Karpas-422 (cell line): ENCODE measurements at regions not wholly inside any gene's neighbourhood (a gene's known extent, or its start where the extent isn't known, plus 50 kb on each side); places are given as distances from the start of the nearest gene placed in this dataset.
"Not testable (repeated sequence)": the region's sequence is repeated elsewhere in the genome, so short reads cannot be mapped to it uniquely, and the experiment has no call there.

ENCODE experiments used
- DNase-seq: peaks from one replicate; pipeline ENCODE4 v3.0.0-alpha.2; 2015
- H2AFZ ChIP-seq: fragments of 200-600 bp; sonication (generic); 2 replicates; pipeline ENCODE4 v1.6.1; 2014; ENCODE audit warnings: antibody characterized with exemption, low read length, mixed read lengths
- H3K27ac ChIP-seq: fragments of 200-600 bp; sonication (generic); 2 replicates; pipeline ENCODE4 v1.5.1; 2014; ENCODE audit warnings: mild to moderate bottlenecking, low read length, moderate library complexity
- H3K27me3 ChIP-seq: fragments of 200-600 bp; sonication (generic); 2 replicates; pipeline ENCODE4 v1.6.1; 2014; ENCODE audit warnings: low read length, mixed read lengths
- H3K36me3 ChIP-seq: fragments of 200-600 bp; sonication (generic); 2 replicates; pipeline ENCODE4 v1.6.1; 2014; ENCODE audit warnings: low read length, mixed read lengths; ENCODE audit not compliant: insufficient read depth
- H3K4me1 ChIP-seq: fragments of 200-600 bp; sonication (generic); 2 replicates; pipeline ENCODE4 v1.6.1; 2014; ENCODE audit warnings: mild to moderate bottlenecking, low read length, mixed read lengths
- H3K4me2 ChIP-seq: fragments of 200-600 bp; sonication (generic); 2 replicates; pipeline ENCODE4 v1.6.1; 2014; ENCODE audit warnings: low read length, low read depth, mild to moderate bottlenecking; ENCODE audit not compliant: poor library complexity, severe bottlenecking
- H3K4me3 ChIP-seq: fragments of 200-600 bp; sonication (generic); 2 replicates; pipeline ENCODE4 v1.5.1; 2014; ENCODE audit warnings: mild to moderate bottlenecking, antibody characterized with exemption, low read length, mixed read lengths
- H3K79me2 ChIP-seq: fragments of 200-600 bp; sonication (generic); 2 replicates; pipeline ENCODE4 v1.6.1; 2014; ENCODE audit warnings: mild to moderate bottlenecking, low read length, mixed read lengths
- H3K9ac ChIP-seq: fragments of 200-600 bp; sonication (generic); 2 replicates; pipeline ENCODE4 v1.6.0; 2014; ENCODE audit warnings: low read length
- H3K9me2 ChIP-seq: fragments of 200-600 bp; sonication (generic), shearing (Covaris generic); replicated peaks from 2 replicates; pipeline ENCODE4 v1.6.0; 2014; ENCODE audit warnings: mild to moderate bottlenecking, low read length, moderate library complexity; ENCODE audit not compliant: insufficient read depth
- H3K9me3 ChIP-seq: fragments of 300-700, 200-600 bp; sonication (generic); 2 replicates; pipeline ENCODE4 v1.6.1; 2014; ENCODE audit warnings: low read length, mixed read lengths
- H4K20me1 ChIP-seq: fragments of 200-600 bp; sonication (generic); 2 replicates; pipeline ENCODE4 v1.6.1; 2014; ENCODE audit warnings: mild to moderate bottlenecking, antibody characterized with exemption, low read length, low read depth; ENCODE audit not compliant: insufficient read depth

DNA sequence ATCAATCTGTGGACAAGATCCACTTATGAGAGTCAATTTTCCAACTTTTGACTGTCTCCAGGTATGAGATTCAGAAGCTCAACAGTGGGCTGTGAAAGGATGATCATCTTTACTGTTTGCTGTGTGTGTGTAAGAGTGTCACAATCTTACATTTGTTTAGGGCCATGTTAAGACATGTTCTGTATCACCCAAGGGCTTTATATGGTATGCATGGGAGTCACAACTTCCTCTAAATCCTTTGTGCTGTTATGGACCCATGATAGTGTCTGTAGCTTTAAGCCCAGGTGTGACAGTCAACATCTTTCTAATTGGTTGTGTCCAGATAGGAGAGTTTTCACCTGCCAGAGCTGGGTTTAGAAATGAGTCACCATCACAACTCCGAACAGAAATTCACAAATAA lies 70.2 kb downstream of the ZNF726 start:
- H3K4me1 ChIP-seq, H3K9me3 ChIP-seq, H3K9ac ChIP-seq, H3K4me3 ChIP-seq, H2AFZ ChIP-seq, H4K20me1 ChIP-seq, H3K79me2 ChIP-seq, H3K27ac ChIP-seq, H3K4me2 ChIP-seq, H3K9me2 ChIP-seq, DNase-seq, H3K27me3 ChIP-seq, H3K36me3 ChIP-seq: not testable (repeated sequence)

DNA sequence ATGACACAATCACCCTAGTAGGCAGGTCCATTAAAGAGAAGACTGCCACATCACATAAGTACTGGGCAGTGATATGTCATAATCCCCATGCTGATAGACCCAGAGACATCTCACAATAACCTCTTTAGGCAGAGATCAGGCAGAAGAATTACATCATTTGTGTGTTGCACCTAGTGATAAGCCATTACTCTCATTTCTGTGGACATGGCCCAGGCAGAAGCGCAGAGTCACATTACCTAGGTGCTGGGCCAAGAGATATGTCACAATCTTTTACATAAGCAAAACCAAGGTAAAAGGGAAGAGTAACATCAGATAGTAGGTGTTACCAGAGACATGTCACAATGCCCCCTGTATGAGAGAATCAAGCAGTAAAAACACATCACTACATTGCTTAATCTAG lies 71.9 kb downstream of the ZNF726 start:
- no peak overlapping the region for H3K4me3 ChIP-seq
- H3K4me2 ChIP-seq = no peak overlapping the region
- H4K20me1 ChIP-seq = no peaks in the 10 kb centered on the region
- no peak overlapping the region for H3K27ac ChIP-seq
- H3K27me3 ChIP-seq = no peaks in the 10 kb centered on the region
- H3K79me2 ChIP-seq = no peaks in the 10 kb centered on the region
- peaks cover 5% of the 10 kb centered on the region for H3K9me3 ChIP-seq
- DNase-seq = no peak
- no peaks in the 10 kb centered on the region for H3K36me3 ChIP-seq
- no peak overlapping the region for H3K9ac ChIP-seq
- no peak overlapping the region for H2AFZ ChIP-seq
- H3K9me2 ChIP-seq = no peaks in the 10 kb centered on the region
- H3K4me1 ChIP-seq = no peaks in the 10 kb centered on the region

DNA sequence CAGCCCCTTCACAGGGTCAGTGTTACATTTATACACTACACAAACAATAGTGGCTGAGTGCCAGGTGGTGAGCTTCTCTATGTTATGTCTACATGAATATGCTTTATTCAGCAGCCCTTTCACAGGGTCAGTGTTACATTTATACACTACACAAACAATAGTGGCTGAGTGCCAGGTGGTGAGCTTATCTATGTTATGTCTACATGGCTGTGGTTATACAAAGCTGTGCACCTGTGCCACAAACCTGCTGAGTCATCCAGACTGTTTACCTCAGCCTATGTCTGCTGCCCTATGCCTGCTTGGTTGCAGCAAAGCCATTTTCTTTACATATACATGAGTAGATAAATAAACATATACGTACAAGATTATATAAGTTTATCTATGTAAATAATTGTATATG lies 76.5 kb downstream of the ZNF726 start:
- no peak for DNase-seq
- H2AFZ ChIP-seq = no peak overlapping the region

DNA sequence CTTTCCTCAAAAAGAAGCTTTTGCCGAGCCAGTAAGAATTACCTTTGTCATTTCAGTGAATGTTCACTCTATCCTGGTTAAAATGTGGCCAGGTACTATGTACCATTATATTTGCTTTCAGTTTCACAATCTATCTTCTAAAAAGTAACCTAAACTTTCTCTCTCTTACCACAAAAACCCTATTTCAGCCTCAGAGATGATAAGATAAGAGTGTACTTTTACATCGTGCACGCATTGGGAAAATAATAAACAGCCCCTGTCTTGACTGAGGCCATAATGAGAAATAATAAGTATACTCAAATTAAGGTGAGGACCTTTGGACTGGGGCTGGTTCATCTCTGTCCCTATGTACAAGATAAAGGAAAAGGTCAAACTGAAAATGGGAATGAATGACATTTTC lies 77.7 kb downstream of the ZNF726 start:
- no peak overlapping the region for H3K4me2 ChIP-seq
- no peak overlapping the region for H3K4me3 ChIP-seq
- H3K27me3 ChIP-seq = no peaks in the 10 kb centered on the region
- H3K36me3 ChIP-seq = no peaks in the 10 kb centered on the region
- H3K9me2 ChIP-seq = no peaks in the 10 kb centered on the region
- peaks cover 9% of the 10 kb centered on the region for H3K9me3 ChIP-seq
- no peaks in the 10 kb centered on the region for H3K4me1 ChIP-seq
- no peaks in the 10 kb centered on the region for H3K79me2 ChIP-seq
- no peak overlapping the region for H3K9ac ChIP-seq
- DNase-seq = no peak
- no peak overlapping the region for H3K27ac ChIP-seq
- H2AFZ ChIP-seq = no peak overlapping the region
- H4K20me1 ChIP-seq = no peaks in the 10 kb centered on the region

More for the DNA sequence above, 76.5 kb downstream of the ZNF726 start:
- Histone ChIP-seq H3K4me1 (no peaks in the 10 kb centered on the region), H3K9ac (no peak overlapping the region), H3K9me2 (no peaks in the 10 kb centered on the region), H3K27ac (no peak overlapping the region), H3K9me3 (peaks cover 9% of the 10 kb centered on the region), H3K4me2 (no peak overlapping the region), H3K27me3 (no peaks in the 10 kb centered on the region), H4K20me1 (no peaks in the 10 kb centered on the region), H3K36me3 (no peaks in the 10 kb centered on the region), H3K4me3 (no peak overlapping the region), H3K79me2 (no peaks in the 10 kb centered on the region)

DNA sequence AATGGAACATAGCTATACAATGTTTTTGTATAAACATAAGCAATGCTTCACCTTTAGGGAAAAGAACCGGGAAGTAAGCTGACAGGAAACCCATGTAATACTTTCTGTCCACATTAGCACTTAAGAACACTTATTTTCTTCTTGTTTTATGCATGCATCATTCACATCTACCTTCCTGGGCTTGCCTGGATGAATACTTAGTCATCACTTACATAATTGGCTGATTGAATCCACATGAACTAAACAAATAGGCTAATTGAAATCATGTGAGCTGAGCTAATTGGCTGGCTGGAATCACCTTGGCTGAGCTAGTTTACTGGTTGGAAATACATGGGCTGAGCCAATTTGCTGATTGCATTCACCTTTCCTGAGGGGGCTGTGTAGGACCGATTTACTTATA lies 78.8 kb downstream of the ZNF726 start:
- H3K27ac ChIP-seq = no peak overlapping the region
- H4K20me1 ChIP-seq = no peaks in the 10 kb centered on the region
- H3K4me2 ChIP-seq = no peak overlapping the region
- no peaks in the 10 kb centered on the region for H3K9me2 ChIP-seq
- H3K9ac ChIP-seq = no peak overlapping the region
- H3K4me1 ChIP-seq = no peaks in the 10 kb centered on the region
- no peak overlapping the region for H2AFZ ChIP-seq
- no peaks in the 10 kb centered on the region for H3K36me3 ChIP-seq
- H3K79me2 ChIP-seq = no peaks in the 10 kb centered on the region
- H3K9me3 ChIP-seq = peaks cover 15% of the 10 kb centered on the region
- no peak overlapping the region for H3K4me3 ChIP-seq
- no peaks in the 10 kb centered on the region for H3K27me3 ChIP-seq
- DNase-seq = no peak

DNA sequence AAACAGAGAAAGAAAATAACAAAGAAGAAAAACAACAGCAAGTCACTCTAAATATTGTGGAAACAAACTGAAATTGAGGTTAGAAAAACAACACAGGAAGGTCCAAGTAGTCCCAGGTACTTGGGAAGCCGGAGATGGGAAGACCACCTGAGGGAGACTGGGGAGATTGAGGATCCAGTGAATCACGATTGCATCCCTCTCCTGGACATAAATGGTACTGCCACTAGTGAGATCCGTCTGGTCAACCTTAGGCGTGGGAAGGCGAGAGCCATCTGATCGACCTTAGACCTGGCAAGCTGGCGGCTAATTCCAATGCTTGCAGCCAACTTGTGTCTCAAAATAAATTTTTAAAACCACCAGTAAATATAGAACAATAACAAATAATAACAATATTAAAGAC lies 81.9 kb downstream of the ZNF726 start:
- Histone ChIP-seq H3K4me3 (no peak overlapping the region), H3K9me3 (peaks cover 10% of the 10 kb centered on the region; the same call in 1 of the 2 replicates), H3K36me3 (no peaks in the 10 kb centered on the region), H2AFZ (no peak overlapping the region), H3K9me2 (no peaks in the 10 kb centered on the region), H3K79me2 (no peaks in the 10 kb centered on the region), H3K9ac (no peak overlapping the region), H3K4me2 (no peak overlapping the region), H3K27ac (no peak overlapping the region), H4K20me1 (no peaks in the 10 kb centered on the region), H3K27me3 (no peaks in the 10 kb centered on the region), H3K4me1 (no peaks in the 10 kb centered on the region)
- peak; percentile 58 for DNase-seq

DNA sequence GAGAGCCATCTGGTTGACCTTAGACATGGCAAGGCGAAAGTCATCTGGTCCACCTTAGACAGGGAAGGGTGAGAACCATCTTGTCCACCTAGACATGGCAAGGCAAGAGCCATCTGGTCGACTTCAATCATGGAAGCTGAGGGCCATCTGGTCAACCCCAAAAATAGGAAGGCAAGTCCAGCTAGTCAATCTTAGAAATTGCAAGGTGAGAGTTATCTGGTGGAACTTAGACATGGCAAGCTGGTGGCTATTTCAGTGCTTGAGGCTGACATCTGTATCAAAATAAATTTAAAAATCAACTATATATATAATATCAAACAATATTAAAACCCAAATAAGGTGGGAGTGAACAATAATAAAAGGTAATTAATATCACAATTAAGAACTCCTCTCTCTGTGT lies 83.9 kb downstream of the ZNF726 start:
- no peaks in the 10 kb centered on the region for H4K20me1 ChIP-seq
- H3K9me2 ChIP-seq = no peaks in the 10 kb centered on the region
- no peaks in the 10 kb centered on the region for H3K4me1 ChIP-seq
- no peak overlapping the region for H3K4me2 ChIP-seq
- H3K79me2 ChIP-seq = no peaks in the 10 kb centered on the region
- H3K9me3 ChIP-seq = peaks cover 10% of the 10 kb centered on the region; the same call in 1 of the 2 replicates
- H3K9ac ChIP-seq = no peak overlapping the region
- H2AFZ ChIP-seq = no peak overlapping the region
- H3K36me3 ChIP-seq = no peaks in the 10 kb centered on the region
- no peaks in the 10 kb centered on the region for H3K27me3 ChIP-seq
- H3K4me3 ChIP-seq = no peak overlapping the region
- no peak for DNase-seq
- H3K27ac ChIP-seq = no peak overlapping the region

DNA sequence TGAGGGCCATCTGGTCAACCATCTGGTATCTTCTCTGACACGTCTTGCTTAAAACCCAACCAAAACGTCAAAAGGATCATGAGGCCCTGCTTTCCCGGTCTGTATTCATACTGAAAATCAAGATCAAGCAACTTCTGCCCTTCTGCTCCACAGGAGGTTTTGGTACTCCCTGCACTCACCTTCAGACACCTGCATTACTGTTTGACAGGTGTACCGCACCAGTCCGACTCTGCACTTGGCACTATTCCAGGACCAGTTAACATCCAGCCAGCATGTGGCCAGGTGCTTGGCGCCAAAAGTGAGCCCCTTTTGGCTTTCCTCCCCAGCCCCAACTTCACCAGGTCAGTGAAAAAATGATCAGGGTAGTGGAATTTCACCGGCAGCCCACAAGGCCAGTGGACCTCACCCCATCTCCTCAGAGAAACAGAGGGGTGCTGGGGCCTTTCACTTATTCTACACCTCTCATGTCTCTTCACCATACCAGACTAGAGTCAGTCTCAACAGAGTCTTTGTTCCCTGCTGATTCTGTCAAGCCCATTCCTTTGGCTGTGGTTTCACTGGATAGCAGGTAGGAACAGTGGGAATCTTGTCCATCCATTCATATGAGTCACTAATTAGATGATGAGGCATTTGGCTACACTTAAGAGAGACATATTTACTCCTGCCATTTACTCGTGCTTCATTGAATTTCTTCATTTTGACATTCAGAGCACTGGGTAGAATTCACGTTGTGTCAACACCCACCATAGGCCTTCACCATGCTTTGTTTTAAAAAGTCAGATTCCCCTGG lies 85.3 kb downstream of the ZNF726 start:
- Histone ChIP-seq H3K27me3 (no peaks in the 10 kb centered on the region), H3K27ac (no peak overlapping the region), H3K4me1 (no peaks in the 10 kb centered on the region), H3K9me2 (no peaks in the 10 kb centered on the region), H3K9ac (no peak overlapping the region), H3K36me3 (no peaks in the 10 kb centered on the region), H2AFZ (no peak overlapping the region), H3K79me2 (no peaks in the 10 kb centered on the region), H3K4me3 (no peak overlapping the region), H3K4me2 (no peak overlapping the region), H3K9me3 (peaks cover 10% of the 10 kb centered on the region; the same call in 1 of the 2 replicates), H4K20me1 (no peaks in the 10 kb centered on the region)
- no peak for DNase-seq
